Effector memory CD4-positive, alpha-beta T cell (primary cell): ENCODE measurements at regions not wholly inside any gene's neighbourhood (a gene's known extent, or its start where the extent isn't known, plus 50 kb on each side); places are given as distances from the start of the nearest gene placed in this dataset.

Experiments
- DNase-seq, 3 donors: peaks; one replicate each; pipeline ENCODE4 v3.0.0-alpha.2; 2020
- H3K27ac ChIP-seq: 2 replicates; pipeline ENCODE4 v1.7.0; 2013; ENCODE audit warnings: mild to moderate bottlenecking, low read length, moderate library complexity; ENCODE audit not compliant: insufficient read depth, poor library complexity, severe bottlenecking
- H3K27me3 ChIP-seq: replicated peaks from 2 replicates; pipeline ENCODE4 v1.7.0; 2013; ENCODE audit warnings: mild to moderate bottlenecking, low read length; ENCODE audit not compliant: insufficient read depth, control insufficient read depth, poor library complexity, severe bottlenecking
- H3K36me3 ChIP-seq: 2 replicates; pipeline ENCODE4 v1.7.0; 2013; ENCODE audit warnings: mild to moderate bottlenecking, low read length, moderate library complexity; ENCODE audit not compliant: control insufficient read depth, insufficient read depth
- H3K4me1 ChIP-seq: 2 replicates; pipeline ENCODE4 v1.7.0; 2013; ENCODE audit warnings: low read length, mild to moderate bottlenecking; ENCODE audit not compliant: control insufficient read depth, insufficient read depth, poor library complexity, severe bottlenecking
- H3K4me3 ChIP-seq: 2 replicates; pipeline ENCODE4 v1.7.0; 2013; ENCODE audit warnings: low read length, low read depth, mild to moderate bottlenecking; ENCODE audit not compliant: insufficient read depth, poor library complexity, severe bottlenecking
- H3K9me3 ChIP-seq: 2 replicates; pipeline ENCODE4 v1.7.0; 2013; ENCODE audit warnings: mild to moderate bottlenecking, low read length, moderate library complexity; ENCODE audit not compliant: control insufficient read depth

GRCh38 chr6:156250593-156250992, 526.6 kb upstream of the ARID1B start:
- Histone ChIP-seq H3K36me3 (no peaks in the 10 kb centered on the region), H3K27ac (no peak overlapping the region), H3K4me3 (no peak overlapping the region), H3K27me3 (no peaks in the 10 kb centered on the region), H3K4me1 (no peaks in the 10 kb centered on the region), H3K9me3 (no peaks in the 10 kb centered on the region)
- no peak for DNase-seq

GRCh38 chr6:156242206-156242605, 535.0 kb upstream of the ARID1B start:
- Histone ChIP-seq H3K27me3 (no peaks in the 10 kb centered on the region), H3K4me1 (no peaks in the 10 kb centered on the region), H3K9me3 (no peaks in the 10 kb centered on the region), H3K36me3 (no peaks in the 10 kb centered on the region), H3K27ac (no peak overlapping the region), H3K4me3 (no peak overlapping the region)
- DNase-seq: no peak

GRCh38 chr6:156231026-156231765, 546.0 kb upstream of the ARID1B start:
- H3K9me3 ChIP-seq: no peaks in the 10 kb centered on the region
- no peaks in the 10 kb centered on the region for H3K4me1 ChIP-seq
- H3K27me3 ChIP-seq: no peaks in the 10 kb centered on the region
- H3K36me3 ChIP-seq: no peaks in the 10 kb centered on the region
- DNase-seq: no peak
- H3K4me3 ChIP-seq: no peak overlapping the region
- H3K27ac ChIP-seq: no peak overlapping the region

DNA sequence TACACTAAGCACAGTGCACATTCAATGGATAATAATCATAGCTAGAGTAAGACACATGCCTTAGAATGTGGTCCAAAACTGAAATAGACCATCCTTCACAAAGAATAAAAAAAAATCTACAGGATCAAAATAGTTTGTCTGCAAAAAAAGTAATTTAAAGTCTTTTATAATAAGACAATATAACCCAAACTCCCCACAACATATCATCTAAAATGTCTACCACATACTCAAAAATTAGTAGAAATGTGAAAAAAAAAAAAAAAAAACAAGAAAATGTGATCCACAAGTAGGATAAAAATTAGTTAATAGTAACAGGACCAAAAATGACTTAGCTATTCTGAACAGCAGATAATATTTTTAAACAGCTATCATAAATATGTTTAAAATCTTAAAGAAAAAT, 557.2 kb upstream of the ARID1B start:
- no peaks in the 10 kb centered on the region for H3K36me3 ChIP-seq
- DNase-seq: no peak
- H3K4me3 ChIP-seq: no peak overlapping the region
- no peaks in the 10 kb centered on the region for H3K4me1 ChIP-seq
- no peaks in the 10 kb centered on the region for H3K27me3 ChIP-seq
- H3K27ac ChIP-seq: no peak overlapping the region
- H3K9me3 ChIP-seq: no peaks in the 10 kb centered on the region

DNA sequence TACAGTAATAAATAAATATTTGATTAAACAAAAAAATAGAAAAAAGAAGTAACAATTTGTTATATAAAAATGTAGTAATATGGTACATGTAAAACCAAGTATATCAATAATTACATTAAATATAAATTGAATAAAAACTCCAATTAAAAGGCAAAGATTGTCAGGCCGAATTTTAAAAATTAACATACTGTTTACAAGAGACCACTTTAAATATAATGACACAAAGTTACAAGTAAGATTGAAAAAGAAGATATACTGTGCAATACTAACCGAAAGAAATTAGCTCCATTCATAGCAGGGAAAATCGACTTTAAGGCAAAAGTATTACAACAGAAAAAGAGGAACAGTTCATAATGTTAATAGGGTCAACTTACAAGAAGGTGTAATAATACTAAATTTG, 571.5 kb upstream of the ARID1B start:
- DNase-seq: no peak
- no peaks in the 10 kb centered on the region for H3K36me3 ChIP-seq
- H3K9me3 ChIP-seq: no peaks in the 10 kb centered on the region
- no peak overlapping the region for H3K27ac ChIP-seq
- H3K4me3 ChIP-seq: no peak overlapping the region
- H3K27me3 ChIP-seq: no peaks in the 10 kb centered on the region
- no peaks in the 10 kb centered on the region for H3K4me1 ChIP-seq

DNA sequence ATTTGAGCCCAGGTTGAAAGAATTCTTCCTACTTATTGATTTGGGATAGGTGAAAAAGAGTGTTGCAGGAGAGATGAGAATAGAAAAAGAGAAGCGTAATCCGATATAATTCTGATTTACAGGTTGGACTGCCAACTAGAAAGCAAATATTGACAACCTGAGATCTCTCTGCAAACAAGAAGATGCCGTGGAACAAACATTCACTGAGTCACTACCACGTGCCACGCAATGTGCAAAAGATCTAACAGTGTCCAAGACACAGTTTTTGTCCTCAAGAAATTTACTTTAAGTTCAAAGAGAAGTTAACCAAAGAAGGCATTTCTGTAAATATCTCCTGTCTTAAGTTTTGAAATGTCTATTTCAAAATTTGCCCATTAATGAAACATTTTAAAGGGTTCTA, 578.0 kb upstream of the ARID1B start:
- no peak for DNase-seq
- H3K27me3 ChIP-seq: no peaks in the 10 kb centered on the region
- no peak overlapping the region for H3K4me3 ChIP-seq
- H3K27ac ChIP-seq: no peak overlapping the region
- H3K4me1 ChIP-seq: no peaks in the 10 kb centered on the region
- no peaks in the 10 kb centered on the region for H3K9me3 ChIP-seq
- H3K36me3 ChIP-seq: no peaks in the 10 kb centered on the region

GRCh38 chr6:156197513-156197912, 579.7 kb upstream of the ARID1B start:
- Histone ChIP-seq H3K4me1 (no peaks in the 10 kb centered on the region), H3K4me3 (no peak overlapping the region), H3K27me3 (no peaks in the 10 kb centered on the region), H3K9me3 (no peaks in the 10 kb centered on the region), H3K27ac (no peak overlapping the region), H3K36me3 (no peaks in the 10 kb centered on the region)
- no peak for DNase-seq

DNA sequence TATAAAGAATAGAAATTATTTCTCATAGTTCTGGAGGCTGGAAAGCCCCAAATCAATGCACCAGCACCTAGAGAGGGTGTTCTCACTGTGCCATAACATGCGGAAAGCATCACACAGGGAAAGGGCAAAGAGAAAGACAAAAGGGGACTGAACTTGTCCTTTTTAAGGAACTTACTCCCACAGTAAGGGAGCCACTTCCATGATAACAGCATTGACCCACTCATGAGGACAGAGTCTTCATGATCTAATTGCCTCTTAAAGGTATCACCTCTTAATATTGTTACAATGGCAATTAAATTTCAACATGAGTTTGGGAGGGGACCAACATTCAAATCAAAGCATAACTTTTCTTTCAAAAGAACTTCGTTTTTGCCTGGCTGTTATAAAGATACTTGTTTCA, 582.2 kb upstream of the ARID1B start:
- H3K4me3 ChIP-seq: no peak overlapping the region
- H3K27ac ChIP-seq: no peak overlapping the region
- no peaks in the 10 kb centered on the region for H3K27me3 ChIP-seq
- H3K9me3 ChIP-seq: no peaks in the 10 kb centered on the region
- H3K36me3 ChIP-seq: no peaks in the 10 kb centered on the region
- DNase-seq: no peak
- H3K4me1 ChIP-seq: peaks cover 3% of the 10 kb centered on the region

DNA sequence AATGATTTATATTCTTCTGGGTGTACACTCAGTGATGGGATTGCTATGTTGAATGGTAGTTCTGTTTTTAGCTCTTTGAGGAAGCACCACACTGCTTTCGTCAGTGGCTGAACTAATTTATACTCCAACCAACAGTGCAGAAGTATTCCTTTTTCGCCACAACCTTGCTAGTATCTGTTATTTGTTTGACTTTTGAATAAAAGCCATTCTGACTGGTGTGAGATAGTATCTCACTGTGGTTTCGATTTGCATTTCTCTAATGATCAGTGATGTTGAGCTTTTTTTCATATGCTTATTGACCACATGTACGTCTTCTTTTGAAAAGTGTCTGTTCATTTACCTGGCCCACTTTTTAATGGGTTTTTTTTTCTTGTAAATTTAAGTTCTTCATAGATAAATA, 583.8 kb upstream of the ARID1B start:
- DNase-seq: no peak
- Histone ChIP-seq H3K27me3 (no peaks in the 10 kb centered on the region), H3K9me3 (no peaks in the 10 kb centered on the region), H3K4me1 (peaks cover 3% of the 10 kb centered on the region), H3K4me3 (no peak overlapping the region), H3K36me3 (no peaks in the 10 kb centered on the region), H3K27ac (no peak overlapping the region)

- Histone ChIP-seq H3K4me3 (no peak overlapping the region), H3K27ac (no peak overlapping the region), H3K4me1 (peaks cover 3% of the 10 kb centered on the region), H3K27me3 (no peaks in the 10 kb centered on the region), H3K36me3 (no peaks in the 10 kb centered on the region), H3K9me3 (no peaks in the 10 kb centered on the region)
- DNase-seq: no peak
Measured at GRCh38 chr6:156191895-156192294, 585.3 kb upstream of the ARID1B start.
